ENCODE measurements at regions not wholly inside any gene's neighbourhood (a gene's known extent, or its start where the extent isn't known, plus 50 kb on each side); places are given as distances from the start of the nearest gene placed in this dataset.

GRCh38 chr11:92844197-92844596 is 125.3 kb upstream of the MTNR1B start:
- Mint-ChIP-seq H3K4me1 (ENCODE audit: low read depth, unreplicated experiment) (no peaks in the 10 kb centered on the region), H3K4me3 (ENCODE audit: unreplicated experiment) (no peak overlapping the region), H3K27me3 (ENCODE audit: insufficient read depth, unreplicated experiment) (peaks cover 5% of the 10 kb centered on the region), H3K27ac (ENCODE audit: unreplicated experiment) (no peak overlapping the region), H3K9me3 (ENCODE audit: unreplicated experiment) (no peaks in the 10 kb centered on the region), H3K36me3 (ENCODE audit: insufficient read depth, unreplicated experiment) (no peaks in the 10 kb centered on the region)
- no TSS peak for BruUV-seq (replicated peaks)
- H3K36me3 ChIP-seq (ENCODE audit: control insufficient read depth, insufficient read depth, low read length), result no peaks in the 10 kb centered on the region
- no peaks in the 10 kb centered on the region for H3K4me1 ChIP-seq
- intact Hi-C loops (cut with micrococcal nuclease; ENCODE audit: unreplicated experiment), result no loop called here
- TF ChIP-seq CTCF (IDR thresholded peaks at IDR 0.05; ENCODE audit: insufficient read depth in 1 of 2, low read depth in 1 of 2, low read length in 1 of 2, severe bottlenecking in 1 of 2, unreplicated experiment in 1 of 2), result no peak
- DNase-seq, result no peak
- CTCF ChIA-PET, result no interaction called here
- H3K9me3 ChIP-seq, result no peaks in the 10 kb centered on the region
- no peaks in the 10 kb centered on the region for H3K27me3 ChIP-seq (replicated peaks; ENCODE audit: control insufficient read depth, insufficient read depth, low read length)
- no peak overlapping the region for H3K4me3 ChIP-seq (ENCODE audit: low read depth, low read length)
- POLR2A ChIA-PET, result no interaction called here

DNA sequence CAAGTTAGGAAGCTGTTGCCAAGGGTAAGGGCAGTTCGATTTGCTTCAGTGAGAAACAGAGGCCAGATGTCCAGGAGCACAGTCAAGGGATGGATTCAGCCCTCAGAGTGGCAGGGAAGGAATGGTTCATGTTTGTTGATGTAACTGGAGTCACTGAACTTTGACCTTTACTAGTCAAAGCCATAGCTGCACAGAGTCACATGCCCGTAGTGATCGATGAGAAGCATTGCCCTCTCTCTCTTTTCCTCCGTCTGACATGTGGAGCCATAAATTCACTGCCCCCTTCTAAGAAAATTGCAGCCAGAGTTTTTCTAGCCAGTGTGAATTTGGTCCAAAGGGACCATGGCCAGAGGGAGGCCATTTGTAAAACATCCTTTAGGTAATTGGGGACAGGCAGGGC is 124.1 kb upstream of the MTNR1B start:
- ChIA-PET POLR2A (no interaction called here), CTCF (no interaction called here)
- Histone ChIP-seq H3K27me3 (replicated peaks; ENCODE audit: control insufficient read depth, insufficient read depth, low read length) (no peaks in the 10 kb centered on the region), H3K36me3 (ENCODE audit: control insufficient read depth, insufficient read depth, low read length) (no peaks in the 10 kb centered on the region), H3K4me3 (ENCODE audit: low read depth, low read length) (no peak overlapping the region), H3K4me1 (no peaks in the 10 kb centered on the region), H3K9me3 (no peaks in the 10 kb centered on the region)
- Mint-ChIP-seq H3K36me3 (ENCODE audit: insufficient read depth, unreplicated experiment) (no peaks in the 10 kb centered on the region), H3K4me1 (ENCODE audit: low read depth, unreplicated experiment) (no peaks in the 10 kb centered on the region), H3K4me3 (ENCODE audit: unreplicated experiment) (no peak overlapping the region), H3K27ac (ENCODE audit: unreplicated experiment) (no peak overlapping the region), H3K9me3 (ENCODE audit: unreplicated experiment) (no peaks in the 10 kb centered on the region), H3K27me3 (ENCODE audit: insufficient read depth, unreplicated experiment) (peaks cover 6% of the 10 kb centered on the region)
- BruUV-seq (replicated peaks), result no TSS peak
- intact Hi-C loops (cut with micrococcal nuclease; ENCODE audit: unreplicated experiment), result no loop called here
- no peak for DNase-seq
- no peak for TF ChIP-seq CTCF (IDR thresholded peaks at IDR 0.05; ENCODE audit: insufficient read depth in 1 of 2, low read depth in 1 of 2, low read length in 1 of 2, severe bottlenecking in 1 of 2, unreplicated experiment in 1 of 2)

DNA sequence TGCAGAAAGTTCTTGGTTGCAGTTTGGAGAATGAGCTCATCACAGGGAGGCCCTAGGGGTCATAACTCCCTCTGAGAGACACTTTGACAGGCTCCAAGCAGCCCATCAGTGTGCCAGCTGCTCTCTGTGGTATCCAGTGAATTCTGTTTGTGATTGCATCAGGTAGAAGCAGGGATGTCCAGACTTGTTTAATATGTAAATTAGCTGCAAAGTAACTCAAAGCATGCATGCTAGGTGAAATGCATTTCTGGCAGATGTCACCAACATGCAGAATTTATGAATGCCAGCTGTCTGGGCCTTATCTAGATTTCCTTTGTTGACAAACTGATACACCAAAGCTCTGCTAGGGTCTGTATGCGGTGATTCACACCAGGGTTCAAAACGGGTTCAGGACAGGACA is 123.6 kb upstream of the MTNR1B start:
- H3K4me3 ChIP-seq (ENCODE audit: low read depth, low read length), result no peak overlapping the region
- H3K36me3 Mint-ChIP-seq (ENCODE audit: insufficient read depth, unreplicated experiment), result no peaks in the 10 kb centered on the region
- no peaks in the 10 kb centered on the region for H3K4me1 Mint-ChIP-seq (ENCODE audit: low read depth, unreplicated experiment)
- H3K9me3 Mint-ChIP-seq (ENCODE audit: unreplicated experiment), result no peaks in the 10 kb centered on the region
- intact Hi-C loops (cut with micrococcal nuclease; ENCODE audit: unreplicated experiment), result no loop called here
- CTCF ChIA-PET, result no interaction called here
- H3K9me3 ChIP-seq, result no peaks in the 10 kb centered on the region
- POLR2A ChIA-PET, result no interaction called here
- BruUV-seq (replicated peaks), result no TSS peak
- no peak for DNase-seq
- no peak for TF ChIP-seq CTCF (IDR thresholded peaks at IDR 0.05; ENCODE audit: insufficient read depth in 1 of 2, low read depth in 1 of 2, low read length in 1 of 2, severe bottlenecking in 1 of 2, unreplicated experiment in 1 of 2)
- H3K27ac Mint-ChIP-seq (ENCODE audit: unreplicated experiment), result no peak overlapping the region
- H3K36me3 ChIP-seq (ENCODE audit: control insufficient read depth, insufficient read depth, low read length), result no peaks in the 10 kb centered on the region
- H3K27me3 Mint-ChIP-seq (ENCODE audit: insufficient read depth, unreplicated experiment), result peaks cover 8% of the 10 kb centered on the region
- H3K4me1 ChIP-seq, result no peaks in the 10 kb centered on the region
- no peak overlapping the region for H3K4me3 Mint-ChIP-seq (ENCODE audit: unreplicated experiment)
- H3K27me3 ChIP-seq (replicated peaks; ENCODE audit: control insufficient read depth, insufficient read depth, low read length), result no peaks in the 10 kb centered on the region

All from Caco-2 (cell line).